ENCODE measurements at regions not wholly inside any gene's neighbourhood (a gene's known extent, or its start where the extent isn't known, plus 50 kb on each side); places are given as distances from the start of the nearest gene placed in this dataset.
"Not testable (repeated sequence)": the region's sequence is repeated elsewhere in the genome, so short reads cannot be mapped to it uniquely, and the experiment has no call there.

DNA sequence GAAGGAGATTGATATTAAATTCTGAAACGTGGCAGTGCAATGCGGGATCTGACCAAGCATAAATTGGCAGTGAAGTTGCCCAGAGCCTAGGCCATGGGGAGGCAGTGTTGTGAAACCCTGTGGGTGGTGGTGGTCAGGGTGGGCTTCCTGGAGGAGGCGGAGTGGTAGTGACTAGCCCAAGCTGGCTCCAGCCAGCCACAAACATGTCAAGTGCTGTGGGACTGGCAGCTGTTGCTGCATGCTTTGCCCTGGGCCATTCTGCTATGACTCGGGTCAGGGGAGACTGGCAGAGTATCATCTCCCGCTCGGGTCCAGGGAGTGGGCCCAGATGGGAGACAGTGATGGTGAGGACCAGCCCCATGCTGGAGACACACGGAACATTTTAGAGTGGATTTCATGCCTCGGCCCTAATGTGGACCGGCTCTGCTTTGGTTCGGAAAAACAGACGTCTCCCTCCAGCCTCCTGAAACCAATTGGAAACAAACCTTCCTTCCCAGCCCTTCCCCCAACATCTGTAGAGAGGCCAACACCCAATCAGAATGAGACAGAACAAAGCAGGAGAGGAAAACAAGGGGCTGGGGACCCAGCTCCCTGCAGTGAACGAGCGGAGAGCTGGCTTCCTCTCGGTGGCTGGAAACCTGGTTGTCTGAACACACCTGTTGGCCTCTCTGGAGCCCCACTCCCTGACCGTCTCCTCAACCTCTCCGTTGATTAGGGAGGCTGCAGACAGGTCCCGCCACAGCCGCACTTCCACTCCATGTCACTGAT, 58.2 kb downstream of the TMEM270 start:
- H3K36me3 Mint-ChIP-seq, result no peaks in the 10 kb centered on the region
- no peak for DNase-seq (ENCODE audit: low spot score in 2 of 2)
- H3K4me1 Mint-ChIP-seq, result no peaks in the 10 kb centered on the region
- H3K9me3 Mint-ChIP-seq, result no peaks in the 10 kb centered on the region
- ATAC-seq, result no peak
- no peak overlapping the region for H3K27ac Mint-ChIP-seq
- no peak overlapping the region for H3K4me3 Mint-ChIP-seq

DNA sequence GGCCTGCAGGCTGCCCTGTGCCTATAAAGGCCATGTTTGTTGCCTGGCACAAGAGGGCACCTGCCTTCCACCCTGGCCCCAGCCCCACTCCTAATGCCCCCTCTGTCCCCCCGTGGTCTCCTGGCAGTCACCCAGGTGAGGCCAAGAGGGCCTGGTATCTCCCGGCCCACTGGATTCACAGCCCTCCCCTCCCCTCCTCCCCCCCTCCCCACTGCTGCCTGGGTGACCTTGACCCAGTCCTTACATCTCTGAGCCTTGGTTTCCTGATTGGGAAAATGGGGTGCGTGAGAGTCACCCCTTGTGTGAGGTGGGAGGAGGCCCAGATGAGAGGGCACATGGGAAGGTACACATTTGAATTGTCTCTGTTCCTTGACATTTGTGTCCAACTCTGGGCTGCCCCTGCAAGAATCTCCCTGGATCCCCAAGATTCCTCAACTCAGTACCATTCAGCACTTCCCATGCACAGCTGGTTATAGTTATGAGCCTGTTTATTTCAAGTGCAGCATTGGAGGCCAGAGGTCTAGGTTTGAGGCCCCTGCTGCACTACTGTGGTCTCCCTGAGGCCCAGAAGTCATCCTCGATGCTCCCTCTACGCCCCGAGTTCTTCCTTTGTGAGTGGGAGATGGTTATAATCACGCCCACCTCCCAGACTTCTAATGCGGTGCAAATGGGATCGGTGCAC, 58.9 kb downstream of the TMEM270 start:
- peak; percentile 27 for ATAC-seq
- H3K4me1 Mint-ChIP-seq, result no peaks in the 10 kb centered on the region
- H3K9me3 Mint-ChIP-seq, result no peaks in the 10 kb centered on the region
- no peak overlapping the region for H3K4me3 Mint-ChIP-seq
- H3K36me3 Mint-ChIP-seq, result no peaks in the 10 kb centered on the region
- no peak for DNase-seq (ENCODE audit: low spot score in 2 of 2)
- H3K27ac Mint-ChIP-seq, result no peak overlapping the region

DNA sequence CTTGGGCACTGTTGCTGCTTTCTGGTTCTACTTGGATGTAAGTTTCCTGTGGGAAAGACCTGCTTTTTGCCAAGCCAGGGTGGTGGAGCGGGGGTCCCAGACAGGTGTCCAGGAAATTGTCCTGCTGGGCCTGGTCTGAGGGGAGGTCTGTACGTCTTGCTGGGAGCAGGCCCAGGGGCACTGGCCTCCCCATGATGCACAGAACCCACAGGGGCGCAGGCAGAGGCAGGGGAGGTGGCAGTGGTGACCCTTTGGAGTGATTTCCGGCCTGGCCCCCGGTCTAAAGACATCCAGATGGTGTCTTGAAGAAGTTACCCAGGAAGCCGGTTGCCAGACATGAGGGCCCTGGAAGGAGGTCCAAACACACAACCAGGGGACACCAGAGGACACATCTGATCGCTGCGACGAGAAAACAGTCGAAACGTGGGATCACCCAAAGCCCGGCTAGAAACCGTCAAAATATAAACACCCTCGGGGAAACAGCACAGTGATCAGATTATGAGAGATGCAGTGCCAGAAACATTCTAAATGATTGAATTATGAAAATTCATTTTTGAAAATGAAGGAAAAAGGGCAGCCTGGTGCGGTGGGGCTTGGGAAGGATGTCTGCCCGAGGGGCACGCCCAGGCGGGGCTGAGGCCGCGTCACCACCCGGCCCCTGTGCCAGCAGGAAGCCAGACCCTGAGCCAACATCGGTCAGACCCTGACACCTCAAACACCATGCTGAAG, 59.6 kb downstream of the TMEM270 start:
- no peak overlapping the region for H3K27ac Mint-ChIP-seq
- DNase-seq (ENCODE audit: low spot score in 2 of 2), result no peak
- no peaks in the 10 kb centered on the region for H3K9me3 Mint-ChIP-seq
- no peak for ATAC-seq
- no peak overlapping the region for H3K4me3 Mint-ChIP-seq
- H3K36me3 Mint-ChIP-seq, result no peaks in the 10 kb centered on the region
- H3K4me1 Mint-ChIP-seq, result no peaks in the 10 kb centered on the region

DNA sequence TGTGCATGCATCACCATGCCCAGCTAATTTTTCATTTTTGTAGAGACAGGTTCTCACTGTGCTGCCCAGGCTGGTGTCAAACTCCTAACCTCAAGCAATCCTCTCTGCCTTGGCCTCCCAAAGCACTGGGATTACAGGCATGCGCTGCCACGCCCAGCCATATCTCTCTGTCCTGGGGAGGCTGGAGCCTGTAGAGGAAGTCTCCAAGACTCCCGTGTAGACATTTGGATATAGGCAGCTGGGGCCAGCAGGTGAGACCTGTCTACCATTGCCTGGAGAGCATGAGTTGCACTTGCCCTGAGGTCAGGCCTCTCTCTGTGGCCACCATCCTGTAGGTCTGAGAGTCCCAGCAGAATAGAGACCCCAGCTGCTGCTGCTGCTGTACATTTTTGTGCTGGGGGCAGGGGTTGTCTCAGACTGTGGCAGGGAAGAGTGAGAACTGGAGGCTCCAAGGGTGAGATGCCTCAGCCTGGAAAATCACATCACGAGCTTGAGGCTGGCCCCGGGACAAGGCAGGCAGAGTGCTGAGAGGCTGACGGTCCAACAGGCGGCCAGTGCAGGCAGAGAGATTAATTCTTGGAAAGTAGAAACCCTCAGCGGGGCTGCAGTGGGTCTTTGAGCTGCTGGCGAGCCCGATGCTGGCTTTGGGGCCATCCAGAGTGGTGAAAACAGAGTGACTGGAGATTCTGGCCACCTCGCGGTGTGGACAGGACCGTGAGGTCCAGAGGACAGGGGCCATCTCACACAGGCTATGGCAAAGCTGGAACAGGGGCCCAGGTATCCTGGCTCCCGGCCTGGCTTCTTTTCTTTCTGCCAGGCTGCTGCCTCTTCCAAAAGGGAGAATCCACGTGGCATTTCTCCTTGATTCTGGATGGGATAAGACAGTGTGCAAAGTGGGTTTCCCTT, 60.9 kb downstream of the TMEM270 start:
- Mint-ChIP-seq H3K9me3 (no peaks in the 10 kb centered on the region), H3K36me3 (no peaks in the 10 kb centered on the region), H3K27ac (no peak overlapping the region), H3K4me1 (no peaks in the 10 kb centered on the region), H3K4me3 (no peak overlapping the region)
- ATAC-seq (peak; percentile 44), DNase-seq (ENCODE audit: low spot score in 2 of 2) (no peak)

DNA sequence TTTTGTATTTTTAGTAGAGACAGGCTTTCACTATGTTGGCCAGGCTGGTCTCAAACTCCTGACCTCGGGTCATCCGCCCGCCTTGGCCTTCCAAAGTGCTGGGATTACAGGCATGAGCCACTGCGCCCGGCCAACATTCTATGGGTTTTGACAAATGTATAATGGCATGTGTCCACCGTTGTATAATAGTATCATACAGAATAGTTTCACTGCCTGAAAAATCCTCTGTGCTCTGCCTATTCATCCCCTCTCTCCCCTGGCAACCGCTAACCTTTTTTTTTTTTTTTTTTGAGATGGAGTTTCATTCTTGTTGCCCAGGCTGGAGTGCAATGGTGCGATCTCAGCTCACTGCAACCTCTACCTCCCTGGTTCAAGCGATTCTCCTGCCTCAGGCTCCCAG, 67.7 kb downstream of the TMEM270 start:
- not testable (repeated sequence) for H3K36me3 Mint-ChIP-seq; H3K9me3 Mint-ChIP-seq; H3K4me3 Mint-ChIP-seq; ATAC-seq; H3K27ac Mint-ChIP-seq; H3K4me1 Mint-ChIP-seq; DNase-seq (ENCODE audit: low spot score in 2 of 2)

DNA sequence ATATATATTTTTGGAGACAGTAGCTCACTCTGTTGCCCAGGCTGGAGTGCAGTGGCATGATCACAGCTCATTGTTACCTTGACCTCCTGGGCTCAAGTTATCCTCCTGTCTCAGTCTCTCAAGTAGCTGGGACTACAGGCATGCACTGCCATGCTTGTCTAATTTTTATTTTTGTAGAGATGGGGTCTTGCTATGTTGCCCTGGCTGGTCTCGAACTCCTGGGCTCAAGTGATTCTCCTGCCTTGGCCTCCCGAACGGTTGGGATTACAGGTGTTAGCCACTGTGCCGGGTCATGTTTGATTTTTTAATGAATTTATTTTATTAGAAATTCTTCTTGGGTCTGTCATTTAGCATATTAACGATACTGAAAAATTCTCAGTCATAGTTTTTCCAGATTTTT, 70.5 kb downstream of the TMEM270 start:
- H3K9me3 Mint-ChIP-seq, result no peaks in the 10 kb centered on the region
- ATAC-seq (no peak), DNase-seq (ENCODE audit: low spot score in 2 of 2) (no peak)
- no peak overlapping the region for H3K27ac Mint-ChIP-seq
- H3K4me3 Mint-ChIP-seq, result no peak overlapping the region
- H3K4me1 Mint-ChIP-seq, result no peaks in the 10 kb centered on the region
- H3K36me3 Mint-ChIP-seq, result no peaks in the 10 kb centered on the region

GRCh38 chr7:73932364-73932763, 71.4 kb downstream of the TMEM270 start:
- ATAC-seq (no peak), DNase-seq (ENCODE audit: low spot score in 2 of 2) (no peak)
- no peaks in the 10 kb centered on the region for H3K9me3 Mint-ChIP-seq
- no peak overlapping the region for H3K27ac Mint-ChIP-seq
- no peak overlapping the region for H3K4me3 Mint-ChIP-seq
- H3K4me1 Mint-ChIP-seq, result no peaks in the 10 kb centered on the region
- no peaks in the 10 kb centered on the region for H3K36me3 Mint-ChIP-seq

DNA sequence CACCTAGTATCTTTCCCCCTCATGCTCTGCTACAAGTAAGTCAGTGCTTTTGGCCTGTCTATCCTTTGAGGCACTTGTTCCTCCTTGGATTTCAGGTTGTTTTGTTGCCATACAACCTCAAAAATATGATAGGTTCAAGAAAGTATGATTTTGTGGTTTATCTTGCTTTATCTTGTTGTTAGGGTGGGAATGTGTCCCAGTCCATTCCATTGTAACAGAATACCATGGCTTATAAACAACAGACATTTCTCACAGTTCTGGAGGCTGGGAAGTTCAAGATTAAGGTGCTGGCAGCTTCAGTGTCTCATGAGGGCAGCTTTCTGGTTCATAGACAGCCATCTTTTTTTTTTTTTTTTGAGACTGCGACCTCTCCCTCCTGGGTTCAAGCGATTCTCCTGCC, 72.1 kb downstream of the TMEM270 start:
- DNase-seq (ENCODE audit: low spot score in 2 of 2), result no peak
- ATAC-seq, result no peak

DNA sequence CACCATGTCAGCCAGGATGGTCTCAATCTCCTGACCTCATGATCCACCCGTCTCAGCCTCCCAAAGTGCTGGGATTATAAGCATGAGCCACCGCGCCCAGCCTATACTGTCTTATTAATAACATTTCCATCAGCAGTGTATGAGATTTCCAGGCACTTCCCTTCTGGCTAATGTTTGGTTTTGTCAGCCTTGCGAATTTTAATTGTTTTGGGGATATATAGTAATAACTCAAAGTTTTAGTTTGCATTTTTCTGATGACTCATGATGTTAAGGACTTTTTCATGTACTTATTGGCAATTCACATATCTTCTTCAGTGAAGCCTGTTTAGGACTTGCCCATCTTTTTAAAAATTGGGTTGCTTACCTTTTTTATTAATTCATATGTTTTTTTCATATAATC, 76.0 kb downstream of the TMEM270 start:
- Mint-ChIP-seq H3K36me3 (no peaks in the 10 kb centered on the region), H3K4me3 (no peak overlapping the region), H3K9me3 (peaks cover 5% of the 10 kb centered on the region), H3K27ac (no peak overlapping the region), H3K4me1 (no peaks in the 10 kb centered on the region)
- ATAC-seq (no peak), DNase-seq (ENCODE audit: low spot score in 2 of 2) (no peak)

More for the DNA sequence above, 72.1 kb downstream of the TMEM270 start:
- no peaks in the 10 kb centered on the region for H3K9me3 Mint-ChIP-seq
- H3K4me1 Mint-ChIP-seq, result no peaks in the 10 kb centered on the region
- no peaks in the 10 kb centered on the region for H3K36me3 Mint-ChIP-seq
- no peak overlapping the region for H3K4me3 Mint-ChIP-seq
- no peak overlapping the region for H3K27ac Mint-ChIP-seq

DNA sequence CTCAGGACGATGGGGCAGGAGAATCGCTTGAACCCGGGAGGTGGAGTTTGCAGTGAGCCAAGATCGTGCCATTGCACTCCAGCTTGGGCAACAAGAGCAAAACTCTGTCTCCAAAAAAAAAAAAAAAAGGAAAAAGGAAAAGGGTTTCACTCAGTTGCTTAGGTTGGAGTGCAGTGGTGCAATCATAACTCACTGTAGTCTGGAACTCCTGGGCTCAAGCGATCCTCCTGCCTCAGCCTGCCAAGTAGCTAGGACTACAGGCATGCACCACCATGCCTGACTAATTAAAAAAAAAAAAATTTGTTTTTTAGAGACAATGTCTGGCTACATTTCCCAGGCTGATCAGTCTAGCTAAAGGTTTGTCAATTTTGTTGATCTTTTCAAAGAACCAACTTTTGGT, 76.7 kb downstream of the TMEM270 start:
- H3K27ac Mint-ChIP-seq; H3K4me1 Mint-ChIP-seq; H3K4me3 Mint-ChIP-seq; ATAC-seq; DNase-seq (ENCODE audit: low spot score in 2 of 2); H3K36me3 Mint-ChIP-seq; H3K9me3 Mint-ChIP-seq: not testable (repeated sequence)

- H3K4me3 Mint-ChIP-seq, result no peak overlapping the region
- no peak for DNase-seq (ENCODE audit: low spot score in 2 of 2)
- H3K27ac Mint-ChIP-seq, result no peak overlapping the region
- no peaks in the 10 kb centered on the region for H3K36me3 Mint-ChIP-seq
- ATAC-seq, result no peak
- no peaks in the 10 kb centered on the region for H3K4me1 Mint-ChIP-seq
- H3K9me3 Mint-ChIP-seq, result peaks cover 5% of the 10 kb centered on the region
Observed at GRCh38 chr7:73939528-73939927, 78.6 kb downstream of the TMEM270 start.

DNA sequence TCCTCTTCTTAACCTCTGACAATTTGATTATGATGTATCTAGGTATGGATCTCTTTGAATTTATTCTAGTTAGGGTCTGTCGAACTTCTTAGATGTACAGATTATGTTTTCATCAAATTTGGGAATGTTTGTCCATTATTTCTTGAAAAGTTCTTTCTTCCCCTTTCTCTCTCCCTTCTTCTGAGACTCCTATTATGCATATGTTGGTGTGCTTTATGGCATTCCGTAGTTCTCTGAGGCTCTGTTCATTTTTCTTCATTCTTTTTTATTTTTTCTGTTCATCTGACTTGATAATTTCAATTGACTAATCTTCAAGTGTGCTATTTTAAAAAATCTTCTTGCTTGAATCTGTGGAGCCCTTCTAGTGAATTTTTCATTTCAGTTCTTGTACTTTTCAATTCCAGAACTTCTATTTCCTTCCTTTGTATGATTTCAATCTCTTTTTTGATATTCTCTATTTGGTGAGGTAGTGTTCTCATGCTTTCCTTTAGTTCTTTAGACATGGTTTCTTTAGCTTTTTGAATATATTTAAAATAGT, 79.8 kb downstream of the TMEM270 start:
- Mint-ChIP-seq H3K36me3 (no peaks in the 10 kb centered on the region), H3K27ac (no peak overlapping the region), H3K9me3 (peaks cover 5% of the 10 kb centered on the region), H3K4me1 (no peaks in the 10 kb centered on the region), H3K4me3 (no peak overlapping the region)
- DNase-seq (ENCODE audit: low spot score in 2 of 2) (no peak), ATAC-seq (no peak)

- Mint-ChIP-seq H3K27ac (no peak overlapping the region), H3K4me1 (no peaks in the 10 kb centered on the region), H3K36me3 (no peaks in the 10 kb centered on the region), H3K9me3 (peaks cover 5% of the 10 kb centered on the region), H3K4me3 (no peak overlapping the region)
- DNase-seq (ENCODE audit: low spot score in 2 of 2) (no peak), ATAC-seq (no peak)
Observed at GRCh38 chr7:73941836-73942551, 81.0 kb downstream of the TMEM270 start.

GRCh38 chr7:73945022-73945421, 83.0 kb upstream of the ELN start:
- no peak overlapping the region for H3K27ac Mint-ChIP-seq

More at GRCh38 chr7:73945022-73945421, 83.0 kb upstream of the ELN start:
- DNase-seq (ENCODE audit: low spot score in 2 of 2) (no peak), ATAC-seq (no peak)
- Mint-ChIP-seq H3K4me3 (no peak overlapping the region), H3K4me1 (no peaks in the 10 kb centered on the region), H3K9me3 (peaks cover 13% of the 10 kb centered on the region), H3K36me3 (no peaks in the 10 kb centered on the region)
